HUES48 (cell line): ENCODE measurements at regions not wholly inside any gene's neighbourhood (a gene's known extent, or its start where the extent isn't known, plus 50 kb on each side); places are given as distances from the start of the nearest gene placed in this dataset.
"Not testable (repeated sequence)": the region's sequence is repeated elsewhere in the genome, so short reads cannot be mapped to it uniquely, and the experiment has no call there.

Experiments used
- H3K27ac ChIP-seq: one replicate; pipeline ENCODE4 v1.7.0; 2013; ENCODE audit warnings: low read depth, low read length, inconsistent platforms
- H3K27me3 ChIP-seq: 2 replicates; pipeline ENCODE4 v1.6.1; 2013; ENCODE audit warnings: mild to moderate bottlenecking, low read length; ENCODE audit not compliant: control insufficient read depth, insufficient read depth
- H3K36me3 ChIP-seq: 2 replicates; pipeline ENCODE4 v1.6.1; 2013; ENCODE audit warnings: low read length; ENCODE audit not compliant: control insufficient read depth, insufficient read depth
- H3K4me1 ChIP-seq: 2 replicates; pipeline ENCODE4 v1.6.1; 2013; ENCODE audit warnings: mild to moderate bottlenecking, low read length; ENCODE audit not compliant: control insufficient read depth, insufficient read depth
- H3K4me3 ChIP-seq: 2 replicates; pipeline ENCODE4 v1.5.1; 2013; ENCODE audit warnings: mild to moderate bottlenecking, low read depth, low read length
- H3K9ac ChIP-seq: 2 replicates; pipeline ENCODE4 v1.6.1; 2013; ENCODE audit warnings: mild to moderate bottlenecking, low read depth, low read length, moderate library complexity
- H3K9me3 ChIP-seq: 2 replicates; pipeline ENCODE4 v1.6.1; 2013; ENCODE audit warnings: low read length; ENCODE audit not compliant: control insufficient read depth, insufficient read depth

- H3K4me3 ChIP-seq, H3K36me3 ChIP-seq, H3K9ac ChIP-seq, H3K4me1 ChIP-seq, H3K27me3 ChIP-seq, H3K27ac ChIP-seq, H3K9me3 ChIP-seq: not testable (repeated sequence)
Observed at GRCh38 chr7:73170902-73171301, 85.1 kb upstream of the SPDYE9 start.

- H3K4me1 ChIP-seq, H3K27ac ChIP-seq, H3K9ac ChIP-seq, H3K4me3 ChIP-seq, H3K27me3 ChIP-seq, H3K36me3 ChIP-seq, H3K9me3 ChIP-seq: not testable (repeated sequence)
Observed at GRCh38 chr7:73170415-73170814, 84.6 kb upstream of the SPDYE9 start.

GRCh38 chr7:73166152-73166551 lies 80.3 kb upstream of the SPDYE9 start:
- H3K36me3 ChIP-seq, H3K27ac ChIP-seq, H3K9ac ChIP-seq, H3K4me3 ChIP-seq, H3K9me3 ChIP-seq, H3K27me3 ChIP-seq, H3K4me1 ChIP-seq: not testable (repeated sequence)

GRCh38 chr7:73162680-73163079 lies 76.8 kb upstream of the SPDYE9 start:
- not testable (repeated sequence) for H3K27me3 ChIP-seq, H3K9me3 ChIP-seq, H3K4me3 ChIP-seq, H3K9ac ChIP-seq, H3K27ac ChIP-seq, H3K36me3 ChIP-seq, H3K4me1 ChIP-seq

GRCh38 chr7:73161727-73162126 lies 75.9 kb upstream of the SPDYE9 start:
- H3K27me3 ChIP-seq, H3K27ac ChIP-seq, H3K9me3 ChIP-seq, H3K4me3 ChIP-seq, H3K36me3 ChIP-seq, H3K9ac ChIP-seq, H3K4me1 ChIP-seq: not testable (repeated sequence)

- not testable (repeated sequence) for H3K9ac ChIP-seq, H3K4me3 ChIP-seq, H3K4me1 ChIP-seq, H3K27me3 ChIP-seq, H3K36me3 ChIP-seq, H3K27ac ChIP-seq, H3K9me3 ChIP-seq
Observed at GRCh38 chr7:73157169-73157661, 71.4 kb upstream of the SPDYE9 start.

- not testable (repeated sequence) for H3K9ac ChIP-seq, H3K4me1 ChIP-seq, H3K27ac ChIP-seq, H3K4me3 ChIP-seq, H3K27me3 ChIP-seq, H3K9me3 ChIP-seq, H3K36me3 ChIP-seq
Observed at GRCh38 chr7:73156510-73157168, 70.8 kb upstream of the SPDYE9 start.

GRCh38 chr7:73154586-73155038 lies 68.8 kb upstream of the SPDYE9 start:
- not testable (repeated sequence) for H3K27ac ChIP-seq

GRCh38 chr7:73153921-73154585 lies 68.2 kb upstream of the SPDYE9 start:
- not testable (repeated sequence) for H3K36me3 ChIP-seq, H3K27me3 ChIP-seq, H3K4me1 ChIP-seq, H3K27ac ChIP-seq, H3K9me3 ChIP-seq, H3K4me3 ChIP-seq, H3K9ac ChIP-seq

More at GRCh38 chr7:73154586-73155038, 68.8 kb upstream of the SPDYE9 start:
- not testable (repeated sequence) for H3K36me3 ChIP-seq, H3K9me3 ChIP-seq, H3K9ac ChIP-seq, H3K27me3 ChIP-seq, H3K4me1 ChIP-seq
- H3K4me3 ChIP-seq = peak overlapping the region; percentile 37; the same call in 1 of the 2 replicates

GRCh38 chr7:73148570-73148969 lies 62.7 kb upstream of the SPDYE9 start:
- H3K4me3 ChIP-seq, H3K4me1 ChIP-seq, H3K27me3 ChIP-seq, H3K9ac ChIP-seq, H3K9me3 ChIP-seq, H3K36me3 ChIP-seq, H3K27ac ChIP-seq: not testable (repeated sequence)

- H3K4me3 ChIP-seq, H3K27ac ChIP-seq, H3K36me3 ChIP-seq, H3K27me3 ChIP-seq, H3K4me1 ChIP-seq, H3K9ac ChIP-seq, H3K9me3 ChIP-seq: not testable (repeated sequence)
Observed at GRCh38 chr7:73147681-73148080, 61.8 kb upstream of the SPDYE9 start.
